ENCODE measurements at regions not wholly inside any gene's neighbourhood (a gene's known extent, or its start where the extent isn't known, plus 50 kb on each side); places are given as distances from the start of the nearest gene placed in this dataset.

DNA sequence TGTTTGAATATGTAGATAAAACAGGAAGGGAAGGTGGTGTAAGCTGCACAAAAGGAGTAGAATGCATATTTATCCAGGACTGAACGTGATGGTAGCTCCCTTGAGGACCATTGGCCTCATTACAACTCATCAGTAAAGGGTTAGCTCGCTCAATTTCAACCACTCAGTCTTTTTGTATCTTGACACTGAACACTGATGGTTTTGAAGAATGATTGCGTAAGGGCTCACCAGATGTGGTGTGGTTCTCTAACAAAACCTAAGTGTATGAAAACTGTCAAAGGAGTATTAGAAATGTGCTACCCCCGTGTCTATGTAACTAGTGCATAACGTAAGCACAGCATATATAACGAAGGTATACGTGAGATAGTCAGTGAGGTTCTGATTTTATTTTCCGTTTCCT lies 272.4 kb upstream of the THSD7B start:
- Mint-ChIP-seq H3K36me3 (no peaks in the 10 kb centered on the region), H3K27me3 (peaks cover 16% of the 10 kb centered on the region), H3K4me3 (no peak overlapping the region), H3K4me1 (ENCODE audit: unreplicated experiment) (no peaks in the 10 kb centered on the region), H3K27ac (no peak overlapping the region), H3K9me3 (no peaks in the 10 kb centered on the region)
- TF ChIP-seq, protein P1, sequence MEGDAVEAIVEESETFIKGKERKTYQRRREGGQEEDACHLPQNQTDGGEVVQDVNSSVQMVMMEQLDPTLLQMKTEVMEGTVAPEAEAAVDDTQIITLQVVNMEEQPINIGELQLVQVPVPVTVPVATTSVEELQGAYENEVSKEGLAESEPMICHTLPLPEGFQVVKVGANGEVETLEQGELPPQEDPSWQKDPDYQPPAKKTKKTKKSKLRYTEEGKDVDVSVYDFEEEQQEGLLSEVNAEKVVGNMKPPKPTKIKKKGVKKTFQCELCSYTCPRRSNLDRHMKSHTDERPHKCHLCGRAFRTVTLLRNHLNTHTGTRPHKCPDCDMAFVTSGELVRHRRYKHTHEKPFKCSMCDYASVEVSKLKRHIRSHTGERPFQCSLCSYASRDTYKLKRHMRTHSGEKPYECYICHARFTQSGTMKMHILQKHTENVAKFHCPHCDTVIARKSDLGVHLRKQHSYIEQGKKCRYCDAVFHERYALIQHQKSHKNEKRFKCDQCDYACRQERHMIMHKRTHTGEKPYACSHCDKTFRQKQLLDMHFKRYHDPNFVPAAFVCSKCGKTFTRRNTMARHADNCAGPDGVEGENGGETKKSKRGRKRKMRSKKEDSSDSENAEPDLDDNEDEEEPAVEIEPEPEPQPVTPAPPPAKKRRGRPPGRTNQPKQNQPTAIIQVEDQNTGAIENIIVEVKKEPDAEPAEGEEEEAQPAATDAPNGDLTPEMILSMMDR (conservative IDR thresholded peaks at IDR 0.05), result no peak
- DNase-seq (ENCODE audit: extremely low spot score, unreplicated experiment), result no peak

DNA sequence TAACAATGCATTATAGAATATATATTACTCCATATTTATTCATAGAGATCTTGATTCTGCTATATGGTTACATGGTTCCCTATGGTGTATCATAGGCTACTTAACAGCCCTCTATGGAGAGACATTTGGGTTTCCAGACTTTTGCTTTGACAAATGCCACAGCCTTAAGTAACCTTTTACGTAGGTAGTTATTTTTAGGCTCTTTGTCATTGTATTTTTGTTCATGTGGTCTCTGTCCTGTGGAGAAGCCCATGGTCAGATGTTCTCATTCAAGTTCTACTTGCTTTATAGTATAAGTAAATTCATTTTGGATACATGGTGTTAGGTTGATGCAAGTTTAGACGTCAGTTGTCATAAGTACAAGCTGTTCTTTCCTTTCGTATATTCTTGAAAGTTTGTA lies 275.2 kb upstream of the THSD7B start:
- no peak overlapping the region for H3K4me3 Mint-ChIP-seq
- H3K27me3 Mint-ChIP-seq, result peaks cover 16% of the 10 kb centered on the region
- H3K9me3 Mint-ChIP-seq, result no peaks in the 10 kb centered on the region
- no peak for DNase-seq (ENCODE audit: extremely low spot score, unreplicated experiment)
- H3K27ac Mint-ChIP-seq, result no peak overlapping the region
- TF ChIP-seq, protein P1 (conservative IDR thresholded peaks at IDR 0.05), result no peak
- H3K4me1 Mint-ChIP-seq (ENCODE audit: unreplicated experiment), result peaks cover 4% of the 10 kb centered on the region
- no peaks in the 10 kb centered on the region for H3K36me3 Mint-ChIP-seq

DNA sequence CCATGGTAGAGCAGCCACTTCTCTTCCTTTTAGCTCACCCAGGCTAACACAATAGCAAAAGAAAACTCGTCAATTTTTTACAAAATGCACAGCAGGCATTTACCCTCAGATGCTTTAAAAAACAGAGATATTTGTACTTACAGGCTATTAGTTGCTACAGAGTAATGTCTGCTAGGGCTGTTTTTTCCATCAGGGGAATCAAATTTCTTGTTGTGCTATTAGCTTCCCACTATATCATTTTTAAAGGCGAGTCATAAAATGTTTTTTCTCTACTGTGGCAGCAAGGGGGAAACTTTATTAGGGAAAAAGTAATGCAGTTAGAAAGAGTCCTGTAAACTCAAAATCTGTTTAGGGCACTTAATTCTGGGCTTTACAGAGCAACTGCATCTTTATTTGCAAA lies 277.9 kb upstream of the THSD7B start:
- Mint-ChIP-seq H3K27ac (no peak overlapping the region), H3K4me1 (ENCODE audit: unreplicated experiment) (peaks cover 4% of the 10 kb centered on the region), H3K27me3 (peaks cover 13% of the 10 kb centered on the region), H3K9me3 (no peaks in the 10 kb centered on the region), H3K36me3 (no peaks in the 10 kb centered on the region), H3K4me3 (no peak overlapping the region)
- no peak for DNase-seq (ENCODE audit: extremely low spot score, unreplicated experiment)
- TF ChIP-seq, protein P1 (conservative IDR thresholded peaks at IDR 0.05), result no peak

DNA sequence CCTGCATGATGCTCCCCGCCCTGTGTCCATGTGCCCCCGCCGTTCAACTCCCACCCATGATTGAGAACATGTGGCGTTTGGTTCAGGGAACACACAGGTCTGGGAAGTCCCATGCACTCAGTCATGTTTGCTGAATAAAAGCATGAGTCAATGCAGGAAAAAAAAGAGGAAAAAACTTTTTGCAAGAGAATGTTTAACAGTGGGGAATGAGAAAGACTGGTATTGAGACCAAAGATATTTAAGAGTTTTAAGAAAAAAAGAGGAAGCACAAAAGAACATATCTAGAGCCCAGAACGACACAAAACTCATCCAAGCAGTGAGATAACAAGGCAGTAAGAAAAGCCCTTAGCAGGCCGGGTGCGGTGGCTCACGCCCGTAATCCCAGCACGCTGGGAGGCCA lies 279.2 kb upstream of the THSD7B start:
- no peak for DNase-seq (ENCODE audit: extremely low spot score, unreplicated experiment)
- Mint-ChIP-seq H3K4me1 (ENCODE audit: unreplicated experiment) (peaks cover 4% of the 10 kb centered on the region), H3K27me3 (peaks cover 3% of the 10 kb centered on the region), H3K9me3 (no peaks in the 10 kb centered on the region), H3K36me3 (no peaks in the 10 kb centered on the region), H3K27ac (no peak overlapping the region), H3K4me3 (no peak overlapping the region)
- TF ChIP-seq, protein P1 (conservative IDR thresholded peaks at IDR 0.05), result no peak

DNA sequence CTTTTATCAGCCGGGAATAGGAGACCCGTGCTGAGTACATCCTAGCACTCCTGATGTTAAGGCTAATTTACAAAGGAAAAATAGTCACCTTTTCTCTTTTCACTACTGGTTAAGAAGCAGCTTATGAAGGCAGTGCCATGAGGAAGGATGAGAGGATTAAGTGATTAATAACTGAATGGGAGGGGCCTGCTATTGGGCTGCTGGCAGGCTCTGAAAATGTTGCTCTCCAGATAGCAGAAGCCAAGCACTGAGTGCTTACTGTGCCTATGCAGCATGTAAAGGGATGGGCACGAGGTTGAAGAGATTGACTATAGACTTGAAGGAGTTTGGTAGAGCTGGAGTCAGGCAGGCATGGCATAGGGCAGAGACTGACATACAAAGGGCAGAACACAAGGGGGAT lies 282.4 kb upstream of the THSD7B start:
- TF ChIP-seq, protein P1 (conservative IDR thresholded peaks at IDR 0.05), result no peak
- H3K4me3 Mint-ChIP-seq, result no peak overlapping the region
- DNase-seq (ENCODE audit: extremely low spot score, unreplicated experiment), result no peak
- peaks cover 4% of the 10 kb centered on the region for H3K4me1 Mint-ChIP-seq (ENCODE audit: unreplicated experiment)
- H3K36me3 Mint-ChIP-seq, result no peaks in the 10 kb centered on the region
- no peaks in the 10 kb centered on the region for H3K9me3 Mint-ChIP-seq
- H3K27me3 Mint-ChIP-seq, result no peaks in the 10 kb centered on the region
- H3K27ac Mint-ChIP-seq, result no peak overlapping the region

DNA sequence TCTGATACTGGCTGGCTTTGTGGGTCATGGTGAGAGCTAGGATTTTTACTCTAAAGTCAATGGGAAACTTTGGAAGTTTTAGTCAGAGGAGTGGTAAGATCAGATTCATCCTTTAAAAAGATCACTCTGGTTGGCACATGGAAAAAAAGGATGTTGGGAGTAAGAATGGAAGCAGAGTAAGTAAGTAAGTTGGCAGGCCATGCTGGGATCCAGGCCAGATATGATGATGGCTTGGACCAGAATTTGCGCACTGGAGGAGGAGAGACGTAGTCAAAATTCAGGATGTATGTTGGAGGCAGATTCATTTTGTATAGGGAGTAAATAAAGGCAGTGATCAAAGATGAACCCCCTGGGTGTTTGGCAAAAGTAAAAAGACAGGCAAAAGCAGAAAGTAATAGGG lies 283.3 kb upstream of the THSD7B start:
- Mint-ChIP-seq H3K4me3 (no peak overlapping the region), H3K27me3 (no peaks in the 10 kb centered on the region), H3K27ac (no peak overlapping the region), H3K36me3 (no peaks in the 10 kb centered on the region), H3K4me1 (ENCODE audit: unreplicated experiment) (no peaks in the 10 kb centered on the region), H3K9me3 (no peaks in the 10 kb centered on the region)
- TF ChIP-seq, protein P1 (conservative IDR thresholded peaks at IDR 0.05), result no peak
- DNase-seq (ENCODE audit: extremely low spot score, unreplicated experiment), result no peak

Data from type B pancreatic cell (in vitro differentiated cells).